Fibroblast of mammary gland (primary cell): ENCODE measurements at regions not wholly inside any gene's neighbourhood (a gene's known extent, or its start where the extent isn't known, plus 50 kb on each side); places are given as distances from the start of the nearest gene placed in this dataset.

ENCODE experiments used
- DNase-seq: peaks from one replicate; pipeline ENCODE4 v3.0.0-alpha.2; 2010; ENCODE audit warnings: low read depth
- H3K4me3 ChIP-seq: 2 replicates; pipeline ENCODE4 v1.5.1; 2011; ENCODE audit warnings: low read depth, mild to moderate bottlenecking, low read length, moderate library complexity; ENCODE audit not compliant: control insufficient read depth
- TF ChIP-seq, protein P1 (sequence below): conservative IDR thresholded peaks from 2 replicates; pipeline ENCODE4 v1.5.1; 2011; ENCODE audit warnings: low read depth, low read length, inconsistent platforms; ENCODE audit not compliant: control insufficient read depth, insufficient read depth

DNA sequence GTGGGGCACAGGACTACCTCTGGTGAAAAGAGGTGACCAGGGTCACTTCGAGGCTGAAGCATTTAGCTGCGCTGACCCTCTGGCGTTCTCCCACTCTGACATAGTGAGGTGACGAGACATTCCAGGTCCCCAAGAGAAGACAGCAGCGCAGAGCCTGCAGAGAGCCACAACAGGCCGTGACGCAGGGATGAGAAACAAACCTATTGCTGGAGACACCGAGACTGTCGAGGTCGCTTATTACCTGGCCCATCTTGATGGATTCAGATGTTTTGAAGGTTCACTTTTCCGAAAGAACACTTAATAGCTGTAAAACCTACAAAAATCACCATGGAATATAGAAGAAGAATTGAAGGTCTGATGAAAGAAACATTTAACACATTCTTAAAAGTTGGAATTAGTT, 466.3 kb downstream of the NR2F2 start:
- H3K4me3 ChIP-seq: no peak overlapping the region
- TF ChIP-seq, protein P1, sequence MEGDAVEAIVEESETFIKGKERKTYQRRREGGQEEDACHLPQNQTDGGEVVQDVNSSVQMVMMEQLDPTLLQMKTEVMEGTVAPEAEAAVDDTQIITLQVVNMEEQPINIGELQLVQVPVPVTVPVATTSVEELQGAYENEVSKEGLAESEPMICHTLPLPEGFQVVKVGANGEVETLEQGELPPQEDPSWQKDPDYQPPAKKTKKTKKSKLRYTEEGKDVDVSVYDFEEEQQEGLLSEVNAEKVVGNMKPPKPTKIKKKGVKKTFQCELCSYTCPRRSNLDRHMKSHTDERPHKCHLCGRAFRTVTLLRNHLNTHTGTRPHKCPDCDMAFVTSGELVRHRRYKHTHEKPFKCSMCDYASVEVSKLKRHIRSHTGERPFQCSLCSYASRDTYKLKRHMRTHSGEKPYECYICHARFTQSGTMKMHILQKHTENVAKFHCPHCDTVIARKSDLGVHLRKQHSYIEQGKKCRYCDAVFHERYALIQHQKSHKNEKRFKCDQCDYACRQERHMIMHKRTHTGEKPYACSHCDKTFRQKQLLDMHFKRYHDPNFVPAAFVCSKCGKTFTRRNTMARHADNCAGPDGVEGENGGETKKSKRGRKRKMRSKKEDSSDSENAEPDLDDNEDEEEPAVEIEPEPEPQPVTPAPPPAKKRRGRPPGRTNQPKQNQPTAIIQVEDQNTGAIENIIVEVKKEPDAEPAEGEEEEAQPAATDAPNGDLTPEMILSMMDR: no peak
- no peak for DNase-seq

DNA sequence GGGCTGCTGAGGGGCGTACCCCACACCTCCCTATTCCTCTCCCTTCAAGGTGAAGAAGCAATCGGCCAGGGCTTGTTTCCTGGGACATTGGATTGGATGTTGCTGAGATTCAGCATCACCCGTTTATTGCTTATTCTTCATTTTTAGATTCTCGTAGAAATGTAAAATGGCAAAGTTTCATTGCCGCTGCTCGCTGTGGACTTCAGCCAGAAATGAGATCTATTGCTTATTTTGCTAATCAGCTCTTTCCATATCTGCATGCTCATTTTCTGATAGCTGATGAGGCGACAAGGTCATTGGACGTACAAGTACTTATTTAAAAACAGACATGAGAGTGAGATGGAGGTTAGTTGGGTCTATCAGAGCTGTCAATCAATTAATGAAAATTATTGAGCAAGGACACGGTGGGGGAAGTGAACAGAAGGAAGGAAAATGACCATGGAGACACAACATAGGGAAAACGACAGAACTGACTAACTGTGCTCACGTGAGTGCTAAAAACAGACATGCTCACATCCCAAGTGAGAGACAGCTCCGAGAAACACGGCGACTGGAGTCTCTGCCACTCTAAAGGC, 471.2 kb downstream of the NR2F2 start:
- no peak overlapping the region for H3K4me3 ChIP-seq
- no peak for DNase-seq
- TF ChIP-seq, protein P1: no peak

DNA sequence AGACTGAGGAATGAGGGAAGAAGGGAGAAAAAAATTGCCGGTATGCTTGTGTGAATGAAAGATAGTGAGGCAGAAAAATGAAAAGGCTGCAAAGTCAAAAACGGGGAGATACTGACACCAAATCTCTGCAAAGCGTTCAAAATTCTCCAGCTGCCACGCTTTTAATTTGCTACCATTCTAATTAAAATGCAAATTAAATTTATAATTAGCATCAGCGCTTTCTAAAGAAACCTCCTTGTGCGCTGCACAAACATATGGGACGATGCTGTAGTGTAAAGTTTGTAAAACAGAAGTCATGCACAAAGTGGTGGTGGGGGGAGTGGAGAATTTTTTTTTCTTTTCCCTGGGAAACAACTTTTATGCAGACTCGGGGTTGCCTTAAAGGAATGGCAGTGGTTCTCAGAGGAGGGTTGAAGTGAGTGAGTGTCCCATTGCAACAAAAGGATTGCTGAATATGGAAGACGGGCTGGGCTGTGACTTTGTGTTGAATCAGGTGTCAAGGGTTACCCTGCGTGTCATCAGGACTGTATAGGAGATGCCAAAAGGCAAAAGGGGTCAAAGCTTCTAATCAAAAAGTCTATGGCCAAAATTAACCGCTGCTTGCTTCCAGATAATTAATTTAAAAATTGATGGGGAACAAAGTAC, 472.2 kb downstream of the NR2F2 start:
- TF ChIP-seq, protein P1: no peak
- no peak overlapping the region for H3K4me3 ChIP-seq
- DNase-seq: no peak

DNA sequence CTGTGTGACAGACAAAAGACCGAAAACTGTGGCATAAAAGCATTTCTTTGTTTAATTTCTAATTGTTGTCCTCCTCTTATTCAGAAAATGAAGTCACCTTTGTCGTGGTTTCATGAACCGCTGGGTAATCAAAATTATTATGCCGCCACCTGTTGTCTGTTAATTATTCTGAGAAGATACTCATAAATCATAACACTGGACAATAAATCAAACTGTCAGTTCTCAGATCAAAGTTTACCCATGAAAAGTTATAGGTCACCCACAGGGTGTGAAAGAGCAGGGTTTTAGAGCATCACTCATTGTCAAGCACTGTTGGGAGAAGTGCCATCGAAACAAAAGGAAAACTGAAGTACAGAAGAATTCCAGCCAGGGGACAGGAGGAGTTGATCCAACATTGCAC, 474.3 kb downstream of the NR2F2 start:
- no peak overlapping the region for H3K4me3 ChIP-seq
- TF ChIP-seq, protein P1: no peak
- DNase-seq: no peak

DNA sequence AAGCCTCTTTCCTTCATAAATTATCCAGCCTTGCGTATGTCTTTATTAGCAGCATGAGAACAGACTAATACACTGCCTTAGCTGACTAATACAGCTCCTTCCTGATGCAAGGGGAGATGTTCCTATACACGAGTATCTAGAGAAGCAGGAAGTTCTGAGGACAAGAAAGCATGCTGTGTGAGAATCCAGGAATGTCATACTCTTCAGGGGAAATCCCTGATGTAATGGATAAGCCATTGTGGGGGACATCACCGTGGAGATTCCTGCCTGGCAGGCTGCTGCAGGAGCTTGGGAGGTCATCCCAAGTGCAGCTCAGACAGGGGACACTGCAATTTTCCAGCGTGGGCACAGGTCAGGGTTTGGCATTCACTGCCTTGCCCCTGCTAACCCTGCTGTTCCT, 476.9 kb downstream of the NR2F2 start:
- no peak overlapping the region for H3K4me3 ChIP-seq
- DNase-seq: no peak
- TF ChIP-seq, protein P1: no peak

DNA sequence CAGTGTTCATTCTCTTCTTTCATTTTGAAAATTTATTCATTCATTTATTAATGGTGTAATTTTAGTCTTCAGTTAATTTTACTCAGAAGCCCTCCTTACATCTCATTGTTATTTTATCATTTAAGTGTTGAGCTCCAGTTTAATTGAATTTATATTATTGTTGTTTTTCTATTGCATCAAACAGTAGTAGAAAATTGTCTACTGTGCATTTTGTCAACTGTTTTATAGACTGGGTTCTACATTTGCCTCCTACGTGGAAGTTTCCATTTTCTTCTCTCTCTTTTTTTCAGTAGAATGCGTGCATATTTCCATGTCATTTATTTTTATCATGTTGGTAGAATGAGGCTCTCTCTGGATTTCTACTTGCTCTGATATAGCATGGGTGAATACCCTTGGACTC, 487.4 kb downstream of the NR2F2 start:
- TF ChIP-seq, protein P1: no peak
- H3K4me3 ChIP-seq: no peak overlapping the region
- DNase-seq: no peak
